SH-SY5Y (cell line): ENCODE measurements at regions not wholly inside any gene's neighbourhood (a gene's known extent, or its start where the extent isn't known, plus 50 kb on each side); places are given as distances from the start of the nearest gene placed in this dataset.

Source experiments
- GATA2 ChIP-seq: IDR thresholded peaks from 2 replicates; pipeline ENCODE4 v1.6.1; 2011; ENCODE audit warnings: mild to moderate bottlenecking, low read depth, low read length
- GATA3 ChIP-seq: IDR thresholded peaks from 2 replicates; pipeline ENCODE4 v1.6.1; 2011; ENCODE audit warnings: low read depth, mild to moderate bottlenecking, low read length, moderate library complexity

GRCh38 chr10:125363791-125364190 lies 203.4 kb upstream of the CTBP2 start:
- no peak for TF ChIP-seq GATA3
- TF ChIP-seq GATA2: no peak
